ENCODE measurements at regions not wholly inside any gene's neighbourhood (a gene's known extent, or its start where the extent isn't known, plus 50 kb on each side); places are given as distances from the start of the nearest gene placed in this dataset.
"Not testable (repeated sequence)": the region's sequence is repeated elsewhere in the genome, so short reads cannot be mapped to it uniquely, and the experiment has no call there.

GRCh38 chr4:137922721-137923120 lies 319.4 kb downstream of the SLC7A11 start:
- FAIRE-seq (no peak), DNase-seq (ENCODE audit: insufficient read length, low spot score) (no peak)
- TF ChIP-seq POLR2AphosphoS5 (IDR thresholded peaks at IDR 0.05; ENCODE audit: low read depth, low read length) (no peak), TAF1 (IDR thresholded peaks at IDR 0.05; ENCODE audit: low read depth, low read length) (no peak), POU2F2 (IDR thresholded peaks at IDR 0.05; ENCODE audit: low read depth, low read length) (no peak), POLR2A (IDR thresholded peaks at IDR 0.05; ENCODE audit: low read depth, low read length) (no peak), PAX5 (IDR thresholded peaks at IDR 0.05; ENCODE audit: insufficient read depth, low read length, severe bottlenecking) (no peak), SPI1 (IDR thresholded peaks at IDR 0.05; ENCODE audit: low read depth, low read length) (no peak)

- no peak for FAIRE-seq
Measured at GRCh38 chr4:137909529-137910309, 332.4 kb downstream of the SLC7A11 start.

DNA sequence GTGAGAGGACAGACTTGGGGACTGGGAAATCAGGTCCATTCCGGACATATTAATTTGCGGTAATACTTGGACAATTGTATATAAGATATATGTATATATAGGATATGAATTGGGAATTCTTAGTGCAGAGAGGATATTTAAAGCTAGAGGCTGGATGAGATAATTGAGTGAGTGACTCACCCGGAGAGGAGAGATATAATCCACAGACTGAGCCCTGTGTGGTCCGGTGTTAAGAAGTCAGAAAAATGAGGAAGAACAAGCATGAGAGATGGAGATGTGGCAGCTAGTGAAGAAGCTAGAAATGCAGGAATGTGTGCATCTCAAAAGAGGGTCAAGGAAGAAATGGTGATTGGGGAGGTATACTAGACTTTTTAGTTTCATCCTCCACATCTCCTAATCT lies 336.2 kb downstream of the SLC7A11 start:
- TF ChIP-seq POLR2AphosphoS5 (IDR thresholded peaks at IDR 0.05; ENCODE audit: low read depth, low read length): no peak
- no peak for TF ChIP-seq POU2F2 (IDR thresholded peaks at IDR 0.05; ENCODE audit: low read depth, low read length)
- no peak for TF ChIP-seq SPI1 (IDR thresholded peaks at IDR 0.05; ENCODE audit: low read depth, low read length)
- TF ChIP-seq TAF1 (IDR thresholded peaks at IDR 0.05; ENCODE audit: low read depth, low read length): no peak
- TF ChIP-seq PAX5 (IDR thresholded peaks at IDR 0.05; ENCODE audit: insufficient read depth, low read length, severe bottlenecking): no peak
- TF ChIP-seq POLR2A (IDR thresholded peaks at IDR 0.05; ENCODE audit: low read depth, low read length): no peak
- FAIRE-seq: no peak
- DNase-seq (ENCODE audit: insufficient read length, low spot score): no peak

More at GRCh38 chr4:137909529-137910309, 332.4 kb downstream of the SLC7A11 start:
- no peak for TF ChIP-seq POLR2AphosphoS5 (IDR thresholded peaks at IDR 0.05; ENCODE audit: low read depth, low read length)
- TF ChIP-seq TAF1 (IDR thresholded peaks at IDR 0.05; ENCODE audit: low read depth, low read length): no peak
- no peak for TF ChIP-seq POLR2A (IDR thresholded peaks at IDR 0.05; ENCODE audit: low read depth, low read length)
- no peak for TF ChIP-seq POU2F2 (IDR thresholded peaks at IDR 0.05; ENCODE audit: low read depth, low read length)
- TF ChIP-seq SPI1 (IDR thresholded peaks at IDR 0.05; ENCODE audit: low read depth, low read length): no peak
- no peak for TF ChIP-seq PAX5 (IDR thresholded peaks at IDR 0.05; ENCODE audit: insufficient read depth, low read length, severe bottlenecking)
- no peak for DNase-seq (ENCODE audit: insufficient read length, low spot score)

GRCh38 chr4:137901114-137901513 lies 341.0 kb downstream of the SLC7A11 start:
- no peak for TF ChIP-seq SPI1 (IDR thresholded peaks at IDR 0.05; ENCODE audit: low read depth, low read length)
- TF ChIP-seq POLR2AphosphoS5 (IDR thresholded peaks at IDR 0.05; ENCODE audit: low read depth, low read length): no peak
- TF ChIP-seq TAF1 (IDR thresholded peaks at IDR 0.05; ENCODE audit: low read depth, low read length): no peak
- TF ChIP-seq POU2F2 (IDR thresholded peaks at IDR 0.05; ENCODE audit: low read depth, low read length): no peak
- TF ChIP-seq PAX5 (IDR thresholded peaks at IDR 0.05; ENCODE audit: insufficient read depth, low read length, severe bottlenecking): no peak
- TF ChIP-seq POLR2A (IDR thresholded peaks at IDR 0.05; ENCODE audit: low read depth, low read length): no peak
- FAIRE-seq: no peak
- DNase-seq (ENCODE audit: insufficient read length, low spot score): no peak

DNA sequence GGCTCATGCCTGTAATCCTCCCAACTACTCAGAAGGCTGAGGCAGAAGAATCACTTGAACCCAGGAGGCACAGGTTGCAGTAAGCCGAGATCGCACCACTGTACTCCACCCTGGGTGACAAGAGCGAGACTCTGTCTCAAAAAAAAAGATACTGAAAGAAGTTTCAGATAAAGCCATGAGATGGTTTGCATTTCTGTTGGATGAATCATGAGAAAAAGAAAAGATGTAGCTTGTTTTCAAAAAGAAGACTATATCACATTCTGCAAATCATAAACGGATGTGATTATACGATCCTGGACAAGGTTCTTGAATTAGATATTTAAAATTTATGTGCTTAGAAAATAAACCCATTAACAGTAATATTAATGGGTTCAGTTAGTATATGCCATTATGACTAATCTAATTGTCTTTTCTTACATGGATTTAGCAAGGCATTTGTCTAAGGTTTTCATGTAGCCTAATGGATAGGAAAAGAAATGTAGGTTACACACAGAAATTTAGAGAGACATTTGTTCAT lies 345.9 kb downstream of the SLC7A11 start:
- FAIRE-seq: no peak
- DNase-seq (ENCODE audit: insufficient read length, low spot score): no peak
- TF ChIP-seq TAF1 (IDR thresholded peaks at IDR 0.05; ENCODE audit: low read depth, low read length) (no peak), SPI1 (IDR thresholded peaks at IDR 0.05; ENCODE audit: low read depth, low read length) (no peak), POLR2AphosphoS5 (IDR thresholded peaks at IDR 0.05; ENCODE audit: low read depth, low read length) (no peak), POLR2A (IDR thresholded peaks at IDR 0.05; ENCODE audit: low read depth, low read length) (no peak), PAX5 (IDR thresholded peaks at IDR 0.05; ENCODE audit: insufficient read depth, low read length, severe bottlenecking) (no peak), POU2F2 (IDR thresholded peaks at IDR 0.05; ENCODE audit: low read depth, low read length) (no peak)

DNA sequence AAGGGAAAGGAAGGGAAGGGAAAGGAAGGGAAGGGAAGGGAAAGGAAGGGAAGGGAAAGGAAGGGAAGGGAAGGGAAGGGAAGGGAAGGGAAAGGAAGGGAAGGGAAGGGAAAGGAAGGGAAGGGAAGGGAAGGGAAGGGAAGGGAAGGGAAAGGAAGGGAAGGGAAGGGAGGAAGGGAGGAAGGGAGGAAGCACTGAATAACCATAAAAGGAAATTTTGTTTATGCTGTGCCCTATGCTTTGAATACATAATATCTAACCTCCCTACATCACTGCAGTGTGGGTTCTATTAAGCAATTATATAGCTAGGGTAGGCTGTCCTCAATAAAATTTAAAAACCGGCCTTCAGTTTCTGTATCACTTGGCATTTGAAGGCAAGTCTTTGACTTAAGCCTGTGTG lies 346.6 kb downstream of the SLC7A11 start:
- not testable (repeated sequence) for FAIRE-seq; DNase-seq (ENCODE audit: insufficient read length, low spot score)

GRCh38 chr4:137892134-137892533 lies 350.0 kb downstream of the SLC7A11 start:
- no peak for FAIRE-seq
- no peak for DNase-seq (ENCODE audit: insufficient read length, low spot score)
- no peak for TF ChIP-seq POLR2A (IDR thresholded peaks at IDR 0.05; ENCODE audit: low read depth, low read length)
- TF ChIP-seq PAX5 (IDR thresholded peaks at IDR 0.05; ENCODE audit: insufficient read depth, low read length, severe bottlenecking): no peak
- TF ChIP-seq SPI1 (IDR thresholded peaks at IDR 0.05; ENCODE audit: low read depth, low read length): no peak
- no peak for TF ChIP-seq POLR2AphosphoS5 (IDR thresholded peaks at IDR 0.05; ENCODE audit: low read depth, low read length)
- no peak for TF ChIP-seq TAF1 (IDR thresholded peaks at IDR 0.05; ENCODE audit: low read depth, low read length)
- no peak for TF ChIP-seq POU2F2 (IDR thresholded peaks at IDR 0.05; ENCODE audit: low read depth, low read length)

- no peak for FAIRE-seq
- no peak for DNase-seq (ENCODE audit: insufficient read length, low spot score)
- TF ChIP-seq TAF1 (IDR thresholded peaks at IDR 0.05; ENCODE audit: low read depth, low read length) (no peak), POLR2AphosphoS5 (IDR thresholded peaks at IDR 0.05; ENCODE audit: low read depth, low read length) (no peak), POLR2A (IDR thresholded peaks at IDR 0.05; ENCODE audit: low read depth, low read length) (no peak), PAX5 (IDR thresholded peaks at IDR 0.05; ENCODE audit: insufficient read depth, low read length, severe bottlenecking) (no peak), POU2F2 (IDR thresholded peaks at IDR 0.05; ENCODE audit: low read depth, low read length) (no peak)
Measured at GRCh38 chr4:137890812-137891211, 351.3 kb downstream of the SLC7A11 start.

- TF ChIP-seq SPI1 (IDR thresholded peaks at IDR 0.05; ENCODE audit: low read depth, low read length): no peak
- TF ChIP-seq POU2F2 (IDR thresholded peaks at IDR 0.05; ENCODE audit: low read depth, low read length): no peak
- TF ChIP-seq TAF1 (IDR thresholded peaks at IDR 0.05; ENCODE audit: low read depth, low read length): no peak
- no peak for TF ChIP-seq POLR2AphosphoS5 (IDR thresholded peaks at IDR 0.05; ENCODE audit: low read depth, low read length)
- no peak for TF ChIP-seq PAX5 (IDR thresholded peaks at IDR 0.05; ENCODE audit: insufficient read depth, low read length, severe bottlenecking)
- no peak for TF ChIP-seq POLR2A (IDR thresholded peaks at IDR 0.05; ENCODE audit: low read depth, low read length)
- DNase-seq (ENCODE audit: insufficient read length, low spot score) (no peak), FAIRE-seq (no peak)
Measured at GRCh38 chr4:137881641-137882040, 349.3 kb upstream of the PCDH18 start.

GRCh38 chr4:137868067-137868466 lies 335.8 kb upstream of the PCDH18 start:
- not testable (repeated sequence) for FAIRE-seq; DNase-seq (ENCODE audit: insufficient read length, low spot score)

All from GM12891 (cell line).